ENCODE measurements at regions not wholly inside any gene's neighbourhood (a gene's known extent, or its start where the extent isn't known, plus 50 kb on each side); places are given as distances from the start of the nearest gene placed in this dataset.

GRCh38 chr14:55734731-55735130 lies 154.7 kb downstream of the KTN1 start:
- no peak for FAIRE-seq

GRCh38 chr14:55739967-55740648 lies 160.1 kb downstream of the KTN1 start:
- FAIRE-seq = no peak

GRCh38 chr14:55740649-55740989 lies 160.6 kb downstream of the KTN1 start:
- no peak for FAIRE-seq

- FAIRE-seq = no peak
Observed at GRCh38 chr14:55741240-55741639, 161.2 kb downstream of the KTN1 start.

- FAIRE-seq = no peak
Observed at GRCh38 chr14:55743551-55743950, 163.5 kb downstream of the KTN1 start.

GRCh38 chr14:55744321-55744720 lies 164.3 kb downstream of the KTN1 start:
- no peak for FAIRE-seq

GRCh38 chr14:55745906-55746305 lies 165.9 kb downstream of the KTN1 start:
- FAIRE-seq = no peak

GRCh38 chr14:55746558-55746957 lies 166.6 kb downstream of the KTN1 start:
- FAIRE-seq = no peak

- FAIRE-seq = no peak
Observed at GRCh38 chr14:55747186-55747585, 167.2 kb downstream of the KTN1 start.

GRCh38 chr14:55749201-55749812 lies 169.3 kb downstream of the KTN1 start:
- FAIRE-seq = no peak

- no peak for FAIRE-seq
Observed at GRCh38 chr14:55749946-55750345, 169.9 kb downstream of the KTN1 start.

GRCh38 chr14:55752580-55753390 lies 172.8 kb downstream of the KTN1 start:
- no peak for FAIRE-seq

GRCh38 chr14:55754471-55754870 lies 174.5 kb downstream of the KTN1 start:
- FAIRE-seq = no peak

- no peak for FAIRE-seq
Observed at GRCh38 chr14:55754871-55755270, 174.9 kb downstream of the KTN1 start.

GRCh38 chr14:55756078-55756477 lies 176.1 kb downstream of the KTN1 start:
- FAIRE-seq = no peak

GRCh38 chr14:55756557-55756956 lies 176.6 kb downstream of the KTN1 start:
- no peak for FAIRE-seq

- no peak for FAIRE-seq
Observed at GRCh38 chr14:55758796-55759195, 178.8 kb downstream of the KTN1 start.

GRCh38 chr14:55760789-55761566 lies 181.0 kb downstream of the KTN1 start:
- no peak for FAIRE-seq

- FAIRE-seq = no peak
Observed at GRCh38 chr14:55761651-55762050, 181.6 kb downstream of the KTN1 start.

GRCh38 chr14:55762595-55763232 lies 182.7 kb downstream of the KTN1 start:
- no peak for FAIRE-seq

GRCh38 chr14:55764784-55765183 lies 184.8 kb downstream of the KTN1 start:
- FAIRE-seq = no peak

GRCh38 chr14:55766071-55766470 lies 186.1 kb downstream of the KTN1 start:
- no peak for FAIRE-seq

- FAIRE-seq = no peak
Observed at GRCh38 chr14:55767286-55767685, 187.3 kb downstream of the KTN1 start.
